ENCODE measurements at regions not wholly inside any gene's neighbourhood (a gene's known extent, or its start where the extent isn't known, plus 50 kb on each side); places are given as distances from the start of the nearest gene placed in this dataset.

- H3K27me3 ChIP-seq (ENCODE audit: insufficient read depth, poor library complexity, severe bottlenecking), result no peaks in the 10 kb centered on the region
- no peak overlapping the region for H3K27ac ChIP-seq (replicated peaks)
- DNase-seq (ENCODE audit: low read depth in 1 of 2, low spot score in 1 of 2), result no peak
- H3K4me3 ChIP-seq (replicated peaks; ENCODE audit: insufficient read depth, low read length), result no peak overlapping the region
- TF ChIP-seq SPI1 (IDR thresholded peaks at IDR 0.05; ENCODE audit: borderline replicate concordance, low read depth) (no peak), GABPA (IDR thresholded peaks at IDR 0.05; ENCODE audit: low read depth) (no peak), REST (IDR thresholded peaks at IDR 0.05; ENCODE audit: insufficient replicate concordance, low read depth) (no peak), POLR2AphosphoS5 (IDR thresholded peaks at IDR 0.05; ENCODE audit: low read depth) (no peak), CTCF (IDR thresholded peaks at IDR 0.05; ENCODE audit: insufficient read depth, low read length) (no peak)
Observed at GRCh38 chr7:109926738-109927137, 1164.2 kb upstream of the LRRN3 start.

GRCh38 chr7:109930049-109930448 lies 1160.9 kb upstream of the LRRN3 start:
- no peaks in the 10 kb centered on the region for H3K27me3 ChIP-seq (ENCODE audit: insufficient read depth, poor library complexity, severe bottlenecking)
- H3K27ac ChIP-seq (replicated peaks), result no peak overlapping the region
- TF ChIP-seq GABPA (IDR thresholded peaks at IDR 0.05; ENCODE audit: low read depth) (no peak), SPI1 (IDR thresholded peaks at IDR 0.05; ENCODE audit: borderline replicate concordance, low read depth) (no peak), POLR2AphosphoS5 (IDR thresholded peaks at IDR 0.05; ENCODE audit: low read depth) (no peak), CTCF (IDR thresholded peaks at IDR 0.05; ENCODE audit: insufficient read depth, low read length) (no peak), REST (IDR thresholded peaks at IDR 0.05; ENCODE audit: insufficient replicate concordance, low read depth) (no peak)
- no peak for DNase-seq (ENCODE audit: low read depth in 1 of 2, low spot score in 1 of 2)
- no peak overlapping the region for H3K4me3 ChIP-seq (replicated peaks; ENCODE audit: insufficient read depth, low read length)

GRCh38 chr7:109939207-109939606 lies 1151.7 kb upstream of the LRRN3 start:
- Histone ChIP-seq H3K27me3 (ENCODE audit: insufficient read depth, poor library complexity, severe bottlenecking) (no peaks in the 10 kb centered on the region), H3K27ac (replicated peaks) (no peak overlapping the region), H3K4me3 (replicated peaks; ENCODE audit: insufficient read depth, low read length) (no peak overlapping the region)
- no peak for DNase-seq (ENCODE audit: low read depth in 1 of 2, low spot score in 1 of 2)
- TF ChIP-seq GABPA (IDR thresholded peaks at IDR 0.05; ENCODE audit: low read depth) (no peak), CTCF (IDR thresholded peaks at IDR 0.05; ENCODE audit: insufficient read depth, low read length) (no peak), REST (IDR thresholded peaks at IDR 0.05; ENCODE audit: insufficient replicate concordance, low read depth) (no peak), SPI1 (IDR thresholded peaks at IDR 0.05; ENCODE audit: borderline replicate concordance, low read depth) (no peak), POLR2AphosphoS5 (IDR thresholded peaks at IDR 0.05; ENCODE audit: low read depth) (no peak)

Measured in HL-60 (cell line).